MM.1S (cell line): ENCODE measurements at regions not wholly inside any gene's neighbourhood (a gene's known extent, or its start where the extent isn't known, plus 50 kb on each side); places are given as distances from the start of the nearest gene placed in this dataset.

Experiments
- DNase-seq: peaks from one replicate; pipeline ENCODE4 v3.0.0-alpha.2; 2015
- H2AFZ ChIP-seq: fragments of 300-600 bp; sonication (generic); 2 replicates; pipeline ENCODE4 v1.6.0; 2016; ENCODE audit warnings: antibody characterized with exemption, low read length
- H3F3A ChIP-seq: fragments of 300-600 bp; sonication (generic); 2 replicates; pipeline ENCODE4 v1.6.1; 2016; ENCODE audit warnings: mild to moderate bottlenecking, antibody characterized with exemption, low read length, moderate library complexity, mixed read lengths; ENCODE audit not compliant: insufficient read depth
- H3K27ac ChIP-seq: fragments of 300-600 bp; sonication (generic); 2 replicates; pipeline ENCODE4 v1.5.1; 2016; ENCODE audit warnings: mild to moderate bottlenecking, low read length
- H3K27me3 ChIP-seq: fragments of 300-600 bp; sonication (generic); replicated peaks from 2 replicates; pipeline ENCODE4 v1.6.0; 2016; ENCODE audit warnings: low read length; ENCODE audit not compliant: insufficient read depth
- H3K36me3 ChIP-seq: fragments of 300-600 bp; sonication (generic); replicated peaks from 2 replicates; pipeline ENCODE4 v1.6.1; 2016; ENCODE audit warnings: mild to moderate bottlenecking, low read length, mixed read lengths; ENCODE audit not compliant: insufficient read depth
- H3K4me1 ChIP-seq: fragments of 300-600 bp; sonication (generic); 2 replicates; pipeline ENCODE4 v1.6.1; 2016; ENCODE audit warnings: low read length, mixed read lengths
- H3K4me2 ChIP-seq: fragments of 300-600 bp; sonication (generic); 2 replicates; pipeline ENCODE4 v1.6.0; 2016; ENCODE audit warnings: low read depth, low read length
- H3K4me3 ChIP-seq: fragments of 300-600 bp; sonication (generic); 2 replicates; pipeline ENCODE4 v1.5.1; 2016; ENCODE audit warnings: low read length, mixed read lengths
- H3K79me2 ChIP-seq: fragments of 300-600 bp; sonication (generic); 2 replicates; pipeline ENCODE4 v1.6.1; 2016; ENCODE audit warnings: mixed run types, low read length, mixed read lengths
- H3K9ac ChIP-seq: fragments of 300-600 bp; sonication (generic); 2 replicates; pipeline ENCODE4 v1.6.1; 2016; ENCODE audit warnings: low read length, mixed read lengths
- H3K9me2 ChIP-seq: fragments of 300-600 bp; sonication (generic); replicated peaks from 2 replicates; pipeline ENCODE4 v1.6.1; 2016; ENCODE audit warnings: mild to moderate bottlenecking, low read length, mixed read lengths; ENCODE audit not compliant: insufficient read depth
- H3K9me3 ChIP-seq: fragments of 300-600 bp; sonication (generic); replicated peaks from 2 replicates; pipeline ENCODE4 v1.6.1; 2016; ENCODE audit warnings: mild to moderate bottlenecking, low read length, mixed read lengths; ENCODE audit not compliant: insufficient read depth
- H4K20me1 ChIP-seq: fragments of 300-600 bp; sonication (generic); 2 replicates; pipeline ENCODE4 v1.6.1; 2016; ENCODE audit warnings: mild to moderate bottlenecking, low read length, moderate library complexity, mixed read lengths; ENCODE audit not compliant: insufficient read depth
- CTCF ChIP-seq: fragments of 300-600 bp; sonication (generic); IDR thresholded peaks from 2 replicates; pipeline ENCODE4 v1.5.1; 2016; ENCODE audit warnings: antibody characterized with exemption, low read length, mixed read lengths
- EZH2 ChIP-seq: fragments of 300-600 bp; sonication (generic); optimal IDR thresholded peaks from 2 replicates; pipeline ENCODE3; 2017; ENCODE audit warnings: low read depth, mild to moderate bottlenecking, antibody characterized with exemption, low read length, mixed read lengths
- EZH2phosphoT487 ChIP-seq: fragments of 300-600 bp; sonication (generic); IDR thresholded peaks from 2 replicates; pipeline ENCODE4 v1.6.1; 2018; ENCODE audit warnings: antibody characterized with exemption, low read length

- no peaks in the 10 kb centered on the region for H3K9me3 ChIP-seq
- no peaks in the 10 kb centered on the region for H3K27me3 ChIP-seq
- no peaks in the 10 kb centered on the region for H4K20me1 ChIP-seq
- no peaks in the 10 kb centered on the region for H3K36me3 ChIP-seq
- no peak overlapping the region for H2AFZ ChIP-seq
- no peak for TF ChIP-seq EZH2phosphoT487
- no peak for TF ChIP-seq EZH2
- no peak for TF ChIP-seq CTCF
- no peak overlapping the region for H3K4me3 ChIP-seq
- H3K4me2 ChIP-seq = no peak overlapping the region
- H3K27ac ChIP-seq = no peak overlapping the region
- H3K4me1 ChIP-seq = no peaks in the 10 kb centered on the region
- no peaks in the 10 kb centered on the region for H3K9me2 ChIP-seq
- no peaks in the 10 kb centered on the region for H3K79me2 ChIP-seq
- H3K9ac ChIP-seq = no peak overlapping the region
- no peaks in the 10 kb centered on the region for H3F3A ChIP-seq
- no peak for DNase-seq
Measured at GRCh38 chr3:166533740-166534139, 696.5 kb upstream of the BCHE start.

GRCh38 chr3:166531730-166532129, 694.5 kb upstream of the BCHE start:
- Histone ChIP-seq H3K79me2 (no peaks in the 10 kb centered on the region), H3K27me3 (no peaks in the 10 kb centered on the region), H3K4me3 (no peak overlapping the region), H3K9me2 (no peaks in the 10 kb centered on the region), H4K20me1 (no peaks in the 10 kb centered on the region), H3K9me3 (no peaks in the 10 kb centered on the region), H2AFZ (no peak overlapping the region), H3K27ac (no peak overlapping the region), H3F3A (no peaks in the 10 kb centered on the region), H3K9ac (no peak overlapping the region), H3K36me3 (no peaks in the 10 kb centered on the region), H3K4me1 (no peaks in the 10 kb centered on the region), H3K4me2 (no peak overlapping the region)
- TF ChIP-seq CTCF = no peak
- no peak for TF ChIP-seq EZH2
- no peak for TF ChIP-seq EZH2phosphoT487
- peak; percentile 14 for DNase-seq

- Histone ChIP-seq H2AFZ (no peak overlapping the region), H3K27me3 (no peaks in the 10 kb centered on the region), H3K4me1 (no peaks in the 10 kb centered on the region), H4K20me1 (no peaks in the 10 kb centered on the region), H3K36me3 (no peaks in the 10 kb centered on the region), H3K9ac (no peak overlapping the region), H3K4me3 (no peak overlapping the region), H3K79me2 (no peaks in the 10 kb centered on the region), H3F3A (no peaks in the 10 kb centered on the region), H3K9me2 (no peaks in the 10 kb centered on the region), H3K4me2 (no peak overlapping the region), H3K27ac (no peak overlapping the region), H3K9me3 (no peaks in the 10 kb centered on the region)
- TF ChIP-seq CTCF (no peak), EZH2 (no peak), EZH2phosphoT487 (no peak)
- no peak for DNase-seq
Measured at GRCh38 chr3:166527325-166527724, 690.1 kb upstream of the BCHE start.
